H1 (cell line): ENCODE measurements at regions not wholly inside any gene's neighbourhood (a gene's known extent, or its start where the extent isn't known, plus 50 kb on each side); places are given as distances from the start of the nearest gene placed in this dataset.

Experiments used
- ATF2 ChIP-seq: IDR thresholded peaks from 2 replicates; pipeline ENCODE4 v1.6.1; 2012; ENCODE audit warnings: low read length, inconsistent platforms
- CHD7 ChIP-seq: fragments of 300-600 bp; sonication (generic); IDR thresholded peaks from 2 replicates; pipeline ENCODE4 v1.7.1; 2012; ENCODE audit warnings: low read length, moderate library complexity, mild to moderate bottlenecking, inconsistent platforms; ENCODE audit not compliant: insufficient replicate concordance
- E2F6 ChIP-seq: IDR thresholded peaks from 2 replicates; pipeline ENCODE4 v1.6.1; 2012; ENCODE audit warnings: inconsistent platforms
- EP300 ChIP-seq, 2 experiments: IDR thresholded peaks; 1 replicate in 1 of 2; 2 replicates in 1 of 2; pipeline ENCODE4 v1.6.1; 2011 to 2012; ENCODE audit warnings: low read depth in 2 of 2, low read length in 2 of 2, mild to moderate bottlenecking in 2 of 2, borderline replicate concordance in 1 of 2, inconsistent platforms in 1 of 2, moderate library complexity in 1 of 2
- GTF2F1 ChIP-seq: IDR thresholded peaks from 2 replicates; pipeline ENCODE4 v1.6.1; 2012; ENCODE audit warnings: low read depth, low read length, improper control_type of control experiment, borderline replicate concordance
- KDM1A ChIP-seq: fragments of 200-600, 300-600 bp; sonication (generic); IDR thresholded peaks from 2 replicates; pipeline ENCODE4 v1.7.1; 2016; ENCODE audit warnings: mild to moderate bottlenecking, low read length, borderline replicate concordance

GRCh38 chr3:165378761-165379160 lies 182.6 kb upstream of the SLITRK3 start (continued):
- TF ChIP-seq CHD7 (no peak), KDM1A (no peak), ATF2 (no peak), GTF2F1 (no peak), EP300 (IDR thresholded peaks at IDR 0.05; ENCODE audit: borderline replicate concordance in 1 of 2, low read depth in 2 of 2, low read length in 2 of 2) (no peak), E2F6 (no peak)
